MM.1S (cell line): ENCODE measurements at regions not wholly inside any gene's neighbourhood (a gene's known extent, or its start where the extent isn't known, plus 50 kb on each side); places are given as distances from the start of the nearest gene placed in this dataset.

Experiments used
- DNase-seq: peaks from one replicate; pipeline ENCODE4 v3.0.0-alpha.2; 2015
- H2AFZ ChIP-seq: fragments of 300-600 bp; sonication (generic); 2 replicates; pipeline ENCODE4 v1.6.0; 2016; ENCODE audit warnings: antibody characterized with exemption, low read length
- H3F3A ChIP-seq: fragments of 300-600 bp; sonication (generic); 2 replicates; pipeline ENCODE4 v1.6.1; 2016; ENCODE audit warnings: mild to moderate bottlenecking, antibody characterized with exemption, low read length, moderate library complexity, mixed read lengths; ENCODE audit not compliant: insufficient read depth
- H3K27ac ChIP-seq: fragments of 300-600 bp; sonication (generic); 2 replicates; pipeline ENCODE4 v1.5.1; 2016; ENCODE audit warnings: mild to moderate bottlenecking, low read length
- H3K27me3 ChIP-seq: fragments of 300-600 bp; sonication (generic); replicated peaks from 2 replicates; pipeline ENCODE4 v1.6.0; 2016; ENCODE audit warnings: low read length; ENCODE audit not compliant: insufficient read depth
- H3K36me3 ChIP-seq: fragments of 300-600 bp; sonication (generic); replicated peaks from 2 replicates; pipeline ENCODE4 v1.6.1; 2016; ENCODE audit warnings: mild to moderate bottlenecking, low read length, mixed read lengths; ENCODE audit not compliant: insufficient read depth
- H3K4me1 ChIP-seq: fragments of 300-600 bp; sonication (generic); 2 replicates; pipeline ENCODE4 v1.6.1; 2016; ENCODE audit warnings: low read length, mixed read lengths
- H3K4me2 ChIP-seq: fragments of 300-600 bp; sonication (generic); 2 replicates; pipeline ENCODE4 v1.6.0; 2016; ENCODE audit warnings: low read depth, low read length
- H3K4me3 ChIP-seq: fragments of 300-600 bp; sonication (generic); 2 replicates; pipeline ENCODE4 v1.5.1; 2016; ENCODE audit warnings: low read length, mixed read lengths
- H3K79me2 ChIP-seq: fragments of 300-600 bp; sonication (generic); 2 replicates; pipeline ENCODE4 v1.6.1; 2016; ENCODE audit warnings: mixed run types, low read length, mixed read lengths
- H3K9ac ChIP-seq: fragments of 300-600 bp; sonication (generic); 2 replicates; pipeline ENCODE4 v1.6.1; 2016; ENCODE audit warnings: low read length, mixed read lengths
- H3K9me2 ChIP-seq: fragments of 300-600 bp; sonication (generic); replicated peaks from 2 replicates; pipeline ENCODE4 v1.6.1; 2016; ENCODE audit warnings: mild to moderate bottlenecking, low read length, mixed read lengths; ENCODE audit not compliant: insufficient read depth
- H3K9me3 ChIP-seq: fragments of 300-600 bp; sonication (generic); replicated peaks from 2 replicates; pipeline ENCODE4 v1.6.1; 2016; ENCODE audit warnings: mild to moderate bottlenecking, low read length, mixed read lengths; ENCODE audit not compliant: insufficient read depth
- H4K20me1 ChIP-seq: fragments of 300-600 bp; sonication (generic); 2 replicates; pipeline ENCODE4 v1.6.1; 2016; ENCODE audit warnings: mild to moderate bottlenecking, low read length, moderate library complexity, mixed read lengths; ENCODE audit not compliant: insufficient read depth
- EZH2 ChIP-seq: fragments of 300-600 bp; sonication (generic); optimal IDR thresholded peaks from 2 replicates; pipeline ENCODE3; 2017; ENCODE audit warnings: low read depth, mild to moderate bottlenecking, antibody characterized with exemption, low read length, mixed read lengths
- EZH2phosphoT487 ChIP-seq: fragments of 300-600 bp; sonication (generic); IDR thresholded peaks from 2 replicates; pipeline ENCODE4 v1.6.1; 2018; ENCODE audit warnings: antibody characterized with exemption, low read length
- TF ChIP-seq, protein P1 (sequence below): fragments of 300-600 bp; sonication (generic); IDR thresholded peaks from 2 replicates; pipeline ENCODE4 v1.5.1; 2016; ENCODE audit warnings: antibody characterized with exemption, low read length, mixed read lengths

DNA sequence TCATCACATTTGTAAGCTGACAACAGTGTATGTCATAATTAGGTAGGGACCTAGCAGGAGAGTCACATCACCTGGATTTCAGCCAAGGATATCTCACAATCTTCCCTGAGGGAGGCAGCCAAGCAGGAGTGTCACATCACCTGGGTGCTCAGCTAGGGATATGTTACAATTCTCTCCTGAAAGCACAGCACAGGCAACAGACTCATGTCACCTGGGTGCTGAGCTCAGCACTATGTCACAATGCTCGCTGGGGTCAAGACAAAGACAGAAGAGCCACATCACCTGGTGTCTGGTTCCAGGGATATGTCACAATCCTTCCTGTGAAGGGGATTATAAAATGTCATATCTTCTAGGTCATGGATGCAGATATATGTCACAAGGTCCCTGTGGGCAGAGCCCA lies 123.7 kb downstream of the ZNF675 start:
- no peak overlapping the region for H2AFZ ChIP-seq
- H3K4me3 ChIP-seq: no peak overlapping the region
- no peaks in the 10 kb centered on the region for H3K27me3 ChIP-seq
- no peaks in the 10 kb centered on the region for H3K9me2 ChIP-seq
- no peaks in the 10 kb centered on the region for H3K79me2 ChIP-seq
- TF ChIP-seq, protein P1, sequence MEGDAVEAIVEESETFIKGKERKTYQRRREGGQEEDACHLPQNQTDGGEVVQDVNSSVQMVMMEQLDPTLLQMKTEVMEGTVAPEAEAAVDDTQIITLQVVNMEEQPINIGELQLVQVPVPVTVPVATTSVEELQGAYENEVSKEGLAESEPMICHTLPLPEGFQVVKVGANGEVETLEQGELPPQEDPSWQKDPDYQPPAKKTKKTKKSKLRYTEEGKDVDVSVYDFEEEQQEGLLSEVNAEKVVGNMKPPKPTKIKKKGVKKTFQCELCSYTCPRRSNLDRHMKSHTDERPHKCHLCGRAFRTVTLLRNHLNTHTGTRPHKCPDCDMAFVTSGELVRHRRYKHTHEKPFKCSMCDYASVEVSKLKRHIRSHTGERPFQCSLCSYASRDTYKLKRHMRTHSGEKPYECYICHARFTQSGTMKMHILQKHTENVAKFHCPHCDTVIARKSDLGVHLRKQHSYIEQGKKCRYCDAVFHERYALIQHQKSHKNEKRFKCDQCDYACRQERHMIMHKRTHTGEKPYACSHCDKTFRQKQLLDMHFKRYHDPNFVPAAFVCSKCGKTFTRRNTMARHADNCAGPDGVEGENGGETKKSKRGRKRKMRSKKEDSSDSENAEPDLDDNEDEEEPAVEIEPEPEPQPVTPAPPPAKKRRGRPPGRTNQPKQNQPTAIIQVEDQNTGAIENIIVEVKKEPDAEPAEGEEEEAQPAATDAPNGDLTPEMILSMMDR: no peak
- TF ChIP-seq EZH2phosphoT487 (no peak), EZH2 (no peak)
- no peaks in the 10 kb centered on the region for H3K9me3 ChIP-seq
- DNase-seq: no peak
- H3K4me2 ChIP-seq: no peak overlapping the region
- no peaks in the 10 kb centered on the region for H3F3A ChIP-seq
- no peaks in the 10 kb centered on the region for H4K20me1 ChIP-seq
- no peaks in the 10 kb centered on the region for H3K4me1 ChIP-seq
- no peak overlapping the region for H3K27ac ChIP-seq
- H3K36me3 ChIP-seq: no peaks in the 10 kb centered on the region
- no peak overlapping the region for H3K9ac ChIP-seq

DNA sequence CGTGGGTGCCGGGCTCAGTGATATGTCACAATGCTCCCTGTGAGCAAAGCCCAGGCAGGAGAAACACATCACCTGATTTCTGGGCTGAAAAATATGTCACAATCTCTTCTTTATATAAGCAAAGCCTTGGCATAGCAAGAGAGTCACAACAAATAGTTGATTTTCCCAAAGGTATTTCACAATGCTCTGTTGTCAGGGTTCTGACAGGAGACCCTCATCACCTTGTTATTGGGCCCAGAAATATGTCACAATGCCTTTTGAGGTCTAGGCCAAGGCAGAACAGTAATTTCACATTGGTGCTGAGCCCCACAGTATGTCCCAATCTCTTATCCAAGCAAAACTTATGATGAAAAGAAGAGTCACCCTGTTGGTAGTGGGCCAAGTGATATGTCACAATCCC lies 125.7 kb downstream of the ZNF675 start:
- no peaks in the 10 kb centered on the region for H3K9me2 ChIP-seq
- H2AFZ ChIP-seq: no peak overlapping the region
- no peak for TF ChIP-seq EZH2
- TF ChIP-seq, protein P1: no peak
- no peak for TF ChIP-seq EZH2phosphoT487
- no peaks in the 10 kb centered on the region for H3K79me2 ChIP-seq
- H3K9me3 ChIP-seq: no peaks in the 10 kb centered on the region
- H4K20me1 ChIP-seq: no peaks in the 10 kb centered on the region
- no peak overlapping the region for H3K9ac ChIP-seq
- H3K27me3 ChIP-seq: no peaks in the 10 kb centered on the region
- H3K27ac ChIP-seq: no peak overlapping the region
- no peaks in the 10 kb centered on the region for H3K4me1 ChIP-seq
- H3K4me3 ChIP-seq: no peak overlapping the region
- DNase-seq: no peak
- no peaks in the 10 kb centered on the region for H3F3A ChIP-seq
- no peaks in the 10 kb centered on the region for H3K36me3 ChIP-seq
- H3K4me2 ChIP-seq: no peak overlapping the region

DNA sequence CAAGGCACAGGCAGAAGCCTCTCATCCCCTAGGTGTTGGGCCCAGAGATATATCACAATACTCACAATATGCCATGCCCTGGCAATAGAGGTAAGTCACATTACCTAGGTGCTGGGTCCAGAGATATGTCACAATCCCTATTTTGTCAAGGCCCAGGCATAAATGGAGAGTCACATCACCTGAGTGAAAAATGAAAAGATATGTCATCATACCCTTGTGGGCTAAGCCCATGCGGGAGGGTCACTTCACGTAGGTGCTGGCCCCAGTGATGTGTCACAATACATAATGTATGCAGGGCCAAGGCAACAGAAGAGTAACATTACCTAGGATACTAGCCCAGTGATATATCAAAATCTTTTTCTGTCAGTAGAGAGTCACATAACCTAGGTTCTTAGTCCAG lies 127.0 kb downstream of the ZNF675 start:
- H3K9me3 ChIP-seq: no peaks in the 10 kb centered on the region
- no peak for DNase-seq
- no peak overlapping the region for H2AFZ ChIP-seq
- no peak overlapping the region for H3K9ac ChIP-seq
- no peaks in the 10 kb centered on the region for H3K27me3 ChIP-seq
- H3K4me2 ChIP-seq: no peak overlapping the region
- no peaks in the 10 kb centered on the region for H4K20me1 ChIP-seq
- no peaks in the 10 kb centered on the region for H3K79me2 ChIP-seq
- H3F3A ChIP-seq: no peaks in the 10 kb centered on the region
- H3K36me3 ChIP-seq: no peaks in the 10 kb centered on the region
- H3K27ac ChIP-seq: no peak overlapping the region
- H3K9me2 ChIP-seq: no peaks in the 10 kb centered on the region
- H3K4me1 ChIP-seq: no peaks in the 10 kb centered on the region
- no peak overlapping the region for H3K4me3 ChIP-seq
- TF ChIP-seq EZH2: no peak
- TF ChIP-seq, protein P1: no peak
- no peak for TF ChIP-seq EZH2phosphoT487
